ENCODE measurements at regions not wholly inside any gene's neighbourhood (a gene's known extent, or its start where the extent isn't known, plus 50 kb on each side); places are given as distances from the start of the nearest gene placed in this dataset.

DNA sequence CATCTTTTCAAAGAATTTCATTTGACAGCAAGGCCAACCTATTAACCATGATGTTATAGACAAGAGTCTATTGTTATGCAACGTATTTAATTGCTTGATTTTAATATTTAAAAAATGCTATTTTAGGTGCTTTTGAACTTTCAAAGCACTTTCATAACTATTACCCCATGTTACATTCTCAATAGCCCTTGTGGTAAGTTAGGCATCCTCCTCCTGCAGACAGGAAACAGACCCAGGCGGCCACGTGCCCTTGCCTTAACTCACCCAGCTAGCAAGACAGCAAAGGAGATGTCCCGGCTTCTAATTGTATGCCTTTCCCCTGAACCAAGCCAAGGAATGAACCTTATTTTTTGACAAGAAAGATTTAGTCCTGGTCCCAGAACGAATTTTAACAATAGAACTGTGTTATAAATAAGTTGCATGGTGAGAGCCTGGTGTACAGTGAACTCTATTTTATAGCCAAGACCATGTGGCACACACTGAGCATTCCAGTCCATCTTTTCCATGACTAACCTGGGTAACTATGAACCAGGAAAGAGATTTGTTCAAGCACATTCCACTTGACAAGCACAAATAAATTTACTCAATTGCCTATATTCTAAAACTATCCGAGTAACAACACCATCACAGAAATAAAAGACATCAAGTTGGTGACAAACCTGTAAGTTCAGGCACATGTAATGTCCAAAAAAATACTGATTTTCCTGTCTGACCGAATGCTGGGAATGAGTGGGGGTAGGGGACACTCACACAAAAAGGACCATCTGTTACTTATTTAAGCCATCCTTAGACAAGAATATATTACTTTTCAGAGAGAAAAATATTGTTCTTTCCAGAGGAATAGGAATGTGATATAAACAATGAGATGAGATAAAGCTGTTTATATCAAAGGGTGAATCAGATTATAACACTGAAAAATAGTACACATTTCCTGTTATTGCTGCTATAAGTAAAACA is 163.0 kb downstream of the EFNB2 start:
- no peak for DNase-seq (ENCODE audit: low spot score)
- no peaks in the 10 kb centered on the region for H3K9me3 ChIP-seq
- H3K4me3 ChIP-seq: no peak overlapping the region
- TF ChIP-seq, protein P1, sequence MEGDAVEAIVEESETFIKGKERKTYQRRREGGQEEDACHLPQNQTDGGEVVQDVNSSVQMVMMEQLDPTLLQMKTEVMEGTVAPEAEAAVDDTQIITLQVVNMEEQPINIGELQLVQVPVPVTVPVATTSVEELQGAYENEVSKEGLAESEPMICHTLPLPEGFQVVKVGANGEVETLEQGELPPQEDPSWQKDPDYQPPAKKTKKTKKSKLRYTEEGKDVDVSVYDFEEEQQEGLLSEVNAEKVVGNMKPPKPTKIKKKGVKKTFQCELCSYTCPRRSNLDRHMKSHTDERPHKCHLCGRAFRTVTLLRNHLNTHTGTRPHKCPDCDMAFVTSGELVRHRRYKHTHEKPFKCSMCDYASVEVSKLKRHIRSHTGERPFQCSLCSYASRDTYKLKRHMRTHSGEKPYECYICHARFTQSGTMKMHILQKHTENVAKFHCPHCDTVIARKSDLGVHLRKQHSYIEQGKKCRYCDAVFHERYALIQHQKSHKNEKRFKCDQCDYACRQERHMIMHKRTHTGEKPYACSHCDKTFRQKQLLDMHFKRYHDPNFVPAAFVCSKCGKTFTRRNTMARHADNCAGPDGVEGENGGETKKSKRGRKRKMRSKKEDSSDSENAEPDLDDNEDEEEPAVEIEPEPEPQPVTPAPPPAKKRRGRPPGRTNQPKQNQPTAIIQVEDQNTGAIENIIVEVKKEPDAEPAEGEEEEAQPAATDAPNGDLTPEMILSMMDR (IDR thresholded peaks at IDR 0.05): no peak
- no peaks in the 10 kb centered on the region for H3K27me3 ChIP-seq
- H3K4me1 ChIP-seq: no peaks in the 10 kb centered on the region
- H3K36me3 ChIP-seq: no peaks in the 10 kb centered on the region
- no peak overlapping the region for H3K27ac ChIP-seq

DNA sequence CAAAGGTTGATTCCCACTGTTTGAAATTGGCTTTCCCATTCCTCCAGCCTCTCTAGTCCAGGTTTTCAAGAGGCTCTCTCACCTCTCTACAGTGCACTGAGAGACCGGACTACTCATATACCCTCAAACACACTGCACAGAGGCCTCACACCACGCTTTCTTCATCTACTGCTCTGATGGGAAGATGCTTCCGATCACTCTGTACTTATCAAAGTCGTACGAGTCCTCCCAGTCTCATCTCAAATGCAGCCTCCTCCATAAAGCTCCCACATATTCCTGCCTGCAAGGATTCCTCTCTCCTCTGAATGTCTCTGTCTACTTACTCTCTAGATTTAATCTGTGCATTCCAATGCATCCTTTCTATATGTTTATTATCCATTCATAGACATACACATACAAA is 164.4 kb downstream of the EFNB2 start:
- Histone ChIP-seq H3K4me3 (no peak overlapping the region), H3K27me3 (no peaks in the 10 kb centered on the region), H3K4me1 (no peaks in the 10 kb centered on the region), H3K27ac (no peak overlapping the region), H3K9me3 (no peaks in the 10 kb centered on the region), H3K36me3 (no peaks in the 10 kb centered on the region)
- TF ChIP-seq, protein P1 (IDR thresholded peaks at IDR 0.05): no peak
- DNase-seq (ENCODE audit: low spot score): no peak

DNA sequence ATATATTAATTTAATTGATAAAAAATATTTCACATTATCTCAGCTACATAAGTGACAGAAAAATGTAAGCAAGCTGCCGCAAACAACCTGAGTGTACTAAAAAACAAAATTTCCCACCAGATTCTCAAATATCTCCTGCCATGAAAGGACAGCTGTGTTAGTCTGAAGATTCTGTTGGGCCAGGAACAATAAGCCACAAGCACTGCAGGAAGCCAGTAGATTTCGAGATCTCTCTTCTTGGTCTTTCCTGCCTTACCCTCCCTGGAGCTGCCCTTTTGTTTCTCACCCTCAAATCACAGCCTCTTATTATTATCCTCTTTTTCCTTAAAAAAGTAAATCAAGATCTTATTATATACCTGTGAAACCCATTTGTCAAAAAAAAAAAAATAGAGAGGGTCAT is 165.6 kb downstream of the EFNB2 start:
- no peak overlapping the region for H3K4me3 ChIP-seq
- DNase-seq (ENCODE audit: low spot score): no peak
- TF ChIP-seq, protein P1 (IDR thresholded peaks at IDR 0.05): no peak

DNA sequence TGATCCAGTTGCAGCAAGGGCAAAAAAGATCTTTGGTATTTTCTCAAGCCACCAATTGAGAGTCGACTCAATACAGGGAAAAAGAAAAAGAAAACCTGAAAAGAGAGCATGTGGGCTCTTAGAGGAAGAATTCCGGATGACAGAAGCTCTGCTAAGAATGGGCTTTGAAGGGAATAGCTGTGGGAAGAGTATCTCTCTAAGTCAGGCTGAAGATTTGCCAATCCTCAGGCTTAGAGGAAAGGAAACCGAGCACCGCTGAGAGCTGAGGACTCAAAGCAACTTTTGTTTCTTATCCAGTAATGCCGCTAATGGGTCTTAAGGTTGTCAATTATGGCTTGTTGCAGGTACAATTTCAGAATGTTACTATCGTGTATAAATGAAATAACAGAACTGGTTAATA is 166.4 kb downstream of the EFNB2 start:
- Histone ChIP-seq H3K27me3 (no peaks in the 10 kb centered on the region), H3K27ac (no peak overlapping the region), H3K4me3 (no peak overlapping the region), H3K9me3 (peaks cover 0 to 15% of the 10 kb centered on the region in 2 donors), H3K36me3 (no peaks in the 10 kb centered on the region), H3K4me1 (no peaks in the 10 kb centered on the region)
- DNase-seq (ENCODE audit: low spot score): no peak
- TF ChIP-seq, protein P1 (IDR thresholded peaks at IDR 0.05): no peak

More for the DNA sequence above, 165.6 kb downstream of the EFNB2 start:
- Histone ChIP-seq H3K4me1 (no peaks in the 10 kb centered on the region), H3K9me3 (peaks cover 0 to 8% of the 10 kb centered on the region in 2 donors), H3K27me3 (no peaks in the 10 kb centered on the region), H3K27ac (no peak overlapping the region), H3K36me3 (no peaks in the 10 kb centered on the region)

DNA sequence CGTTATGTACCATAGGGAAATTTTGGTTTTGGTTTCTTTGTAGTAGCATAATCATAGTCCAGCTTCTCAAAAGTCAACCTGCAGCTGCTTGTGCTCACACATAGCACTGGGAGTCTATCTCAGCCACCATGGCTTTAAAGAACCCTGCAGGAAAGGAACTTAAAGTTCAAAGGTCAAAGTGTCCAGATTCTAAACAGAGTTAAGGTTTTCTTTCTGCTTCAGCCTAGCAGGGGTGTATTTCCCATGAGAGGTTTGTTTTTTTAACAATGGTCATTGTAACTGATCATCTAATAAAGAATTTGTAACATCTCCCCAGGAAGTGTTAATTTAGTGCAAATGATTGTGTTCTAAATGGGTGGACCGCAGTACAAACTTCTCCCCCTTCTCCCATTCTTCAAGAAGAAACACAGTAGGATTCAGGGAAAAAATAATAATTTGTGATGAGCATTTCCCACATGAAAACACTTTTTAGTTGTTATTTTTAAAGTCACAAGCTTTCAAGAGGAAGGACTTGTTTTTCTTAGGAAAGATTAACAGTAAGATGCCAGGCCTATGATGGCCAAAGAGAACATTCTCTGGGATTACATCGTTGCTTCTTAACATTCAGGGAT is 168.0 kb downstream of the EFNB2 start:
- Histone ChIP-seq H3K36me3 (no peaks in the 10 kb centered on the region), H3K27me3 (no peaks in the 10 kb centered on the region), H3K9me3 (peaks cover 0 to 16% of the 10 kb centered on the region in 2 donors), H3K27ac (no peak overlapping the region), H3K4me3 (no peak overlapping the region), H3K4me1 (no peaks in the 10 kb centered on the region)
- TF ChIP-seq, protein P1 (IDR thresholded peaks at IDR 0.05): no peak
- no peak for DNase-seq (ENCODE audit: low spot score)

All from right atrium auricular region (tissue), 2 donors.